ENCODE measurements at regions not wholly inside any gene's neighbourhood (a gene's known extent, or its start where the extent isn't known, plus 50 kb on each side); places are given as distances from the start of the nearest gene placed in this dataset.

DNA sequence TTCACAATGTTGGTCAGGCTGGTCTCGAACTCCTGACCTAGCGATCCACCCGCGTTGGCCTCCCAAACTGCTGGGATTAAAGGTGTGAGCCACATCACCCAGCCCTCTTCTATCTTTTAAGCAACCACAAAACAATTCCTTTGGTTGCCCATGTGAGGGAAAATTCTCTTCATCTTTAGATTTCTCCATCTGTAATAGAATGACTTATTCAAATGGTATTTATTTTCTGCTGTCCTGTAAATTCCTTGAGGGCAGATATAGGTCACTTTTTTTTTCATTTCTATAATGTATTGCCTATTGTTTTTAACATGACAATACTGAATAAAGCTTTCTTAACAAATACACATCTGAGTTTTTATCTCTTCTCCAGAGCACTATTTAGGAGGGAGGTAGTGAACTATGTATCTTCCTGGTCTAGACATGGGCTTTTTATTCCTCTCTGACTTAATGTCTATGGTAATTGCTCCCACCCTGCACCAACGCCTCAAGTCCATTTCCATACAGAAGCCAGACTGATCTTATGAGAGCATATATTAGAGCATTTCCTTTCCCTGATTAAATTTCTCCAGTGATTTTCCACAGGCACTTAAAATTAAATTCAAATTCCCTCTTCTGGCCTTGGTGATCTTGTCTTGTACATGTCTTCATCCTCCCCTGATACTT is 595.6 kb downstream of the CAAP1 start:
- no peak for DNase-seq

DNA sequence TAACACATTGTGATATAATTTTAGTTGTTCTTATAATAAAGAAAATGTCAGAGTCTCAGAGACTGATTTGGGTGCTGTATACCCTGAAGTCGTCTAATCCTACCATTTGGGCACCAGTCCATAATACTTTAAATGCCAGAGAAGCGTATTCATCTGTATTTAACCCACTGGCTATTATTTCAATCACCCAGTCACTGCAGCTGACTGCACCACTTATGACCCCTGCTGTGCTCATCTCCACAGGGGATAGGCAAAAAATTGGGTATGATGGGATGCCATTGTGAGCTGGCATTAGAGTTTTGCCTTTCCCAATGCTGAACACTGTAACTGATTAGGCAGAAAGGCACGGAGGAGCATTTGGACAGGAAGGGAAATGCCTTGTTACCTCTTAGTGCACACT is 599.7 kb downstream of the CAAP1 start:
- no peak for DNase-seq

DNA sequence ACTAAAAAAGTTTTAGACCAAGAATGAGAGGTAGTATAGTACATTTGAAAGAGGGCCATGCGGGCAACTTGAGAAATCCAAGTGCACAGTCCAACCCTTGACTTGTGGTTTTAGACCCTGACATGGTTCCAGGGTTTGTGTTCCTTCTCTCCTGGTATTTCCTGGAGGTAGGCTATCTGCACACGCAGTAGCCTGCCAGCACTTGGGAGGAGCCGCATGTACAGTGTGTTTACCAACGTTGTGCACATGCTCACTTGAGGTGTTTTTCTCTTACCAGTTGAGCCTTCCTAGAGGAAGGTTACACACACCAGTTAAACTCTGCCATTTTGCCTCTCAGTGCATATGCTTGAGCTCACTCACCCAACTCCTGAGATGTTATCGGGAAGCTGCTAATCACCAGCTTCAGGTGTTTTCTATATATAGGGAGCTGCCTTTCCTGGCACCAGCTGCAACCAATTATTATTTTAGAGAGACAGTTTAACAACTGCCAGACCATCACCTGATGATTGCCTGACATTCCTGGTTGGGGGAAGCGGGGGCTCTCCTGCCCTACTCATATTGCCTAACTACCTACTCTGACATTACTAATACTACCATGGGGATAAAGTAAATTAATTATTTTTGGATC is 593.4 kb upstream of the TUSC1 start:
- no peak for DNase-seq

DNA sequence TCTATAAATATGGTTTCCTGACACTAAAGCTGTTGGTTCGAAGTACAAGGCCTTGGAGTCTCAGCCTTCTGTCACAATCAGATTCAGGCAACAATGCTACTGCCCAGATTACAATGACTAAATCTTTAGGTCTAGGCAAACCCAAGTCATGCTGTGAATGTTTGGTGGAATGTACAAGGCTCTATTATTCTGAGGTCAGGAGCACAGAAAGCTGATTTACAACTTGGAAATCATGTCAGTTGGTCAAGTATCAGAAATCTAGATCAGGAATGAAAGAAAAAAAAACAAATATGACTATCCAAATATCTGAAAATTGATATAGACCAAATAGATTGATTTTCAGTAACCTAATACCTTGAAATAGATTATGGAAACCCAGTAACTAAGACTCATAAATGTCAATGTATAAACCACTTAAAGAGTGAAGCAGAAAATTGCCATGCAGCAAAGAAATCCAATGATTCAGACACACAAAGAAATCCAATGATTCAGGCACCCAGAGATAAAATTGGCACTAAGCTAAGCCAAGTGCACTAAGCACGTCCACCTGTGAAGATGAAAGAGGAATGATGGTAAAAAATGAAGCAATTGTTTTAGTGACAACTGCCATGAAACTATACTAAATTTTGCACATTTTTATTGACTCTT is 588.0 kb upstream of the TUSC1 start:
- no peak for DNase-seq

DNA sequence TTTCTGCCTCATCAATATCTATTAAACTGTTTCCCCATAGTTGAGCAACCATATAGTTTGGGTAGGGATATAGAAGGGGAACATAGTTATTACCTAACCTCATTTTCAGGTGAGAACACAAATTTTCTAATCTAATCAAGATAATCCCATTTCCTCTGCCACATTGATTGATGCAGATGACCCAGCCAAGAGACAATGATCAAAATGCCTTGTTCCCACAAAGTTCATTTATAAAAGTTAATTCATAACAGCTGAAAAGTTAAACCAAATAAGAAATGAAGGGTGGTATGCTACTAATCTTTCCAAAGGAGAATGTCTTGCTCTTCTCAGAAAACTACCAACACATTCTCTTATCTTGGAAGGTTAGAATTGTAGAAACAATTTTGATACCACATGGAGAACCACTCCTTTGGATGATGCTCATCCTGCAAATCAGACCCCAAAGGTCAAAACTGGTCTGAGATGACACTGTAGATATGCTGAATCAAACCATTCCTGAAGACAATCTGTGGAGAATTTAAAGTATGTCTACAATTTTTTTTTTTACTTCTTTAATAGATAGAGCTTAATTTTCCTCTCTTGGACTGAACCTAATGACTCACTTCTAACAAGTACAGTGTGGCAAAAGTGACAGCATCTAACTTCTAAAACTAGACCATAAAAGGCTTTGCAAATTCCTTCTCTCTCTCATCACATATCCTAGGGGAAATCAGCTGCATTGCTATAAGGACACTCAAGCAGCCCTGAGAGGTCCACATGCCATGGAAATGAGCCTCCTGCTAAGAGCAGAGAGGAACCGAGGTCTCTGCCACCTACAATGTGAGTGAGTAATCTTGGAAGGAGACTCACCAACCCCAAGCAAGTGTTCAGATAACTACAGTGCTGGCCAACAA is 586.7 kb upstream of the TUSC1 start:
- DNase-seq, result no peak

GRCh38 chr9:26263478-26263877 is 585.2 kb upstream of the TUSC1 start:
- DNase-seq, result no peak

DNA sequence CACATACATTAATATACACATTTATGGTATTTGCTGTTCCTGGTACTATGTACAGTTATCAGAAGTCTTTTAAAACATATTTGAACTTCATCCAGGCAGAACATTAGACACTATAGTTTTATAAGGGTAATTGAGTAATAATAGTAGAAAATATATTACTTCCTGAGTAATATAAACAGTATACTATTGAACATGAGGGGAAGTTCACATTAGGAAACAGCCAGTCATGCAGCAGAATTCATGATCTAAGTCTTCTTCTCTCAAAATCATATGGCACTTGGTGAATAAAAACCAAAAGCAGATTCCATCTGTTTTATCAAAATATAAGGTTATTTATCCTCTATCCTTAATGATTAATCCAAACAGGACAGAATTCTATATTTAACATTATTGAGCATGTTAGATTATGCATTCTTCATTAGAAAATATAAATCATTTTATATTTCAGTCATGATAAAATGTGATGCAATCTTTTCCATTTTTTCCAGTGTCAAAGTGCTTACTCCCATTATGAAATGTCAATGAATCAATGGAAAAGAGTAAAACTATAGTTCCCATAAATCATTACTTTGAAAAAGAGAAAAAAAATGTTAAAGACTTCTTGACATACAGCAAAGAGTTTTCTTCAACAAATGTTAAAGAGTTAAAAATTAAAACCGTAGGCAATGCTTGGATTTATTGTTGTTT is 584.3 kb upstream of the TUSC1 start:
- DNase-seq, result no peak

- DNase-seq, result no peak
Observed at GRCh38 chr9:26261503-26262330, 583.5 kb upstream of the TUSC1 start.

DNA sequence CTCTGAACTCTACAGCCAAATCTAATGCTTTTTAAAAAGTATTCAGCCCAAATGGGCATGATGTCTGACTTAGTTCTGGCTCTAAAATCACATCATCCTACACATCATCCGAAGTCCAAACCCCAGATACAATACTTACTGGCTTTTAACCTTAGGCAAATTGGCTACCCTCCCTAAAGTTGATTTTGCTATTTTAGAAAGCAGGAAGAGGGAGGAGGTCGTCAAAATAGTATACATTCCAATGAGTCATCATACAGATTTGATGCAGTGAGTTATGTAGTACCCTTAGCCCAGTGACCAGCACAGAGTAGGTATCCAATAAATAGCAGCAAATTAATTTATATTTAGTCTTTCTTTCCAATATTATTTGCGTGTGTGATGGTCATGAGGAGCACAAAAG is 582.0 kb upstream of the TUSC1 start:
- DNase-seq, result no peak

GRCh38 chr9:26247861-26248260 is 569.6 kb upstream of the TUSC1 start:
- DNase-seq, result no peak

- no peak for DNase-seq
Observed at GRCh38 chr9:26244661-26245451, 566.6 kb upstream of the TUSC1 start.

GRCh38 chr9:26243726-26244125 is 565.5 kb upstream of the TUSC1 start:
- DNase-seq, result no peak

- no peak for DNase-seq
Observed at GRCh38 chr9:26243029-26243697, 564.9 kb upstream of the TUSC1 start.

- DNase-seq, result no peak
Observed at GRCh38 chr9:26240020-26240419, 561.8 kb upstream of the TUSC1 start.

GRCh38 chr9:26237256-26237655 is 559.0 kb upstream of the TUSC1 start:
- DNase-seq, result no peak

DNA sequence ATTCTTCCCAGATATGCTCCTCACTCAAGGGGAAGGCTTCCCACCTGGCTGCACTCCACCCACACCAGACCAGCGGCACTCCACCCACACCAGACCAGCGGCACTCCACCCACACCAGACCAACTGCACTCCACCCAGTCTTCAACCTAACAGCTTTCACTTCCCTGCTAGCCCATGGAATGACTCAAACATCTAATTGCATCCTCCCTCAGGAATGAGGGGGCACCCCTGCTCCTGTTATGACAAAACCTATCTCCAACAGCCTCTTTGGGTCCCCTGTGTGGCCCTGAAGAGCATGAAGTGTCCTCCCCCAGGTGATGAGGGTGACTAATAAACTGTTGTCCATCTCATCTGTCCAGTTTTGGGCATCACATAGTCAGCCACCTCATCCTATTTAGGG is 556.6 kb upstream of the TUSC1 start:
- no peak for DNase-seq

DNA sequence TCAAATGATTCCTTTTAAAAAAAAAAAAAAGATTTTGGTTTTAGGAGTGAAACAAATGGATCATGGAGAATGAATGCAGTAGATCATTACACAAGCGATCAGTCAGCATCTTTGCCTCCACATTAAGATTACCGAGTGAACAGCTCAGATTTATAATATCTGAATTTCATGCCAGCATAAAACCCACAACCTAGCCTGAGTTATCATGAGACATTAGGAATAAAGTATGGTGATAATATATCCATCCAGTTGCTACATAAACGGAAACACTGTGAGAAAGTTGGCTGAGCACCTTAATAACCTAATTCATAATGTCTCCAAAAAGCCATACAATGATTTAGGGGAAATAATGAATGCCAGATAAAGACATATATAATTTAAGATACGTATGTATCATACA is 553.1 kb upstream of the TUSC1 start:
- DNase-seq, result no peak

DNA sequence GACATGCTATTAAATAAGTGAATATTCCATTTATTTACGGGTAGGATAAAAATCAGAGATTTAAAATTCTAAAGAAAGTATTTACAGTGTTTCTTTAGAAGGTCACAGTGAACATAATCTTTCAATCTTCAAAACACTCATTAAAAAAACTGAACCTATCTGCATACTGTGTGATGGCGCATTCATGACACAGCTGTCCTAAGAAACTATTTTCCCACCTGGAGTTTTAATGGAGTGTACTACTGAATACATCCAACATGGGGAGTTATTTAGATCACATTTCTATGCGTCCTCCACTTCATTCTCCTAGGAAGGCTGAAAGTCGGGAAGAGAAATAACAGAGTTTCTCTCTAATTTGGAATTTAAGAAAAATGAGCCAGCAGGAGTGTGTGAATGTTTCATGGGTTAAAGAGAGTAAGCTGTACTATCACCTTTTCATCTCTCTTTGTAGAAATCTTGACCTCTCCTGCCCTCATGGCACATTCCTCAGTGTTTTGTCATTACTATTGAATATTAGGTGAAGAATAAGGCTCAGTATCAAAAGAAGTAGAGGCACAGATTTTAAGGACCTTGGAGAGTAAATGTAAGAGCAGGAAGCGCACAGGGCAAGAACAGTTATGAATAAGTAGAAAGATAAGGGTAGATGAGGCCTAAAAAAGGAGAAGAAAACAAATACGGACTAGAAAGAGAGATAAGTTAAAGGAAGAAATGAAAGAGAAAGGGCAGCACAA is 551.2 kb upstream of the TUSC1 start:
- no peak for DNase-seq

GRCh38 chr9:26228273-26228672 is 550.0 kb upstream of the TUSC1 start:
- no peak for DNase-seq

DNA sequence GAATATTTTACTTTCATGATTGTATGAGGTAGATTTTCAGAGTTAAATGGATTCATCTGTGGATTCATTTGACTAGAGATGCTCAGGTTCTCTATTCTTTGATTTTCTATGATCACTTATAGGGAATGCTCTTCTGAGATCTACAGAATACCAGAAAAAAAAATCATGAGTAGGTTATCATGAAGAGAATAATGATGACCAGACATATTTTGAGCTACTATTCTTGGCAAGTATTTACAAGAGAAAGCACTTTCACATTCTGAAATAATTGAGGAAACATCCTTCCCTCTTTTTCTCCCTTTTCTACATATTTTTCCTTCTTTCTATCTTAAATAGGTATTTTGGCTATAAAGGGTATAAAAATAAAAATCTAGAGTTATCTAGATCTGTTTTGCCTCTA is 543.0 kb upstream of the TUSC1 start:
- no peak for DNase-seq
